Sigmoid colon (tissue), 6 donors: ENCODE measurements at regions not wholly inside any gene's neighbourhood (a gene's known extent, or its start where the extent isn't known, plus 50 kb on each side); places are given as distances from the start of the nearest gene placed in this dataset.
A peak's percentile ranks its signal among the peaks of the same experiment; 100 is the strongest.

Experiments used
- DNase-seq: peaks from one replicate; pipeline ENCODE4 v3.0.0-alpha.2; 2019
- H3K27ac ChIP-seq, 4 donors: fragments of 200-600 bp; sonication (generic); one replicate each; pipeline ENCODE4 v1.5.1; 2016 to 2019; ENCODE audit warnings: mild to moderate bottlenecking in 1 of 4
- H3K27me3 ChIP-seq, 3 donors: fragments of 200-600 bp; sonication (generic); one replicate each; pipeline ENCODE4 v1.5.1; 2019; ENCODE audit warnings: mild to moderate bottlenecking in 1 of 3
- H3K36me3 ChIP-seq, 4 donors: fragments of 200-600 bp; sonication (generic); one replicate each; pipeline ENCODE4 v1.5.1; 2016 to 2019
- H3K4me1 ChIP-seq, 4 donors: fragments of 200-600 bp; sonication (generic); one replicate each; pipeline ENCODE4 v1.5.1; 2017 to 2019
- H3K4me3 ChIP-seq, 4 donors: fragments of 200-600 bp; sonication (generic); one replicate each; pipeline ENCODE4 v1.5.1; 2017 to 2019; ENCODE audit warnings: mild to moderate bottlenecking in 2 of 4, moderate library complexity in 1 of 4
- H3K9me3 ChIP-seq, 4 donors: fragments of 200-600 bp in 3 of 4; sonication (generic) in 3 of 4; one replicate each; pipeline versions ENCODE4 v1.5.1 to v1.6.1; 2013 to 2019
- EP300 ChIP-seq, 4 donors: sonication (generic); formaldehyde crosslinking; IDR thresholded peaks; one replicate each; pipeline ENCODE4 v1.6.1; 2017; ENCODE audit warnings: antibody characterized with exemption in 4 of 4
- POLR2A ChIP-seq, 2 donors: fragments of 450-650 bp; IDR thresholded peaks; one replicate each; pipeline ENCODE4 v1.6.1; 2016; ENCODE audit warnings: antibody characterized with exemption in 2 of 2, mild to moderate bottlenecking in 2 of 2, moderate library complexity in 2 of 2
- POLR2AphosphoS5 ChIP-seq, 4 donors: sonication (generic); formaldehyde crosslinking; IDR thresholded peaks; one replicate each; pipeline ENCODE4 v1.6.1; 2017; ENCODE audit warnings: antibody characterized with exemption in 4 of 4
- WGBS, 2 donors: extraction: QIAGEN DNeasy Blood & Tissue Kit; methylation state at CpG; one replicate each; pipeline ENCODE4 v1.1.7; 2013; 5-methylcytosine and 5-hydroxymethylcytosine counted together
- intact Hi-C: fragments of 100-400 bp; cut with DNase I; formaldehyde crosslinking; loops from one replicate; pipeline ENCODE4 v1.15.1; 2023
- TF ChIP-seq, protein P1 (sequence below), 4 experiments: fragments of 450-650 bp in 3 of 4; fragments of 200-600 bp in 1 of 4; IDR thresholded peaks; one replicate each; pipeline ENCODE4 v1.5.1; 2016 to 2019; ENCODE audit warnings: antibody characterized with exemption in 4 of 4, mild to moderate bottlenecking in 3 of 4, moderate library complexity in 2 of 4
- donor health status: healthy with polysubstance abuse.
- donor health status: healthy.

DNA sequence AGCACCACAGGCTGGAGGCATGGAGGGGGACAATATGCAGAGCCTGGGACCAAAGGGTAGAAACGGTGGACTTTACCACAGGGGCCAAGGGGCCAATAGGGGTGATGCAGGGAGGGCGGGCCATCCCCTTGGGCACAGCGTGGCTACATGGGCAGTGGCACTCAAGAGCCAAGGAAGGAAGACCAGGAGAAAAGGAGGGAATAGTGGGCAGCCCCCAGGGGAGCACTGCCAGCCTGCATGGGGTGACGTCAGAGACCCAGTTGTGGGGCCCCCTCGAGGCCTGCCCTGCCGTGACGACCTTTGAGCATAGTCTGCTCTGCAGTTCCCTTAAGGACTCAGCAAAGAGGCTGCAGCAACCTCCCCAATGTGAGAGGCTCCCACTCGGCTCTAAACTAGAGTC lies 95.5 kb upstream of the TMPRSS2 start:
- Histone ChIP-seq H3K27ac (no peak overlapping the region), H3K9me3 (no peaks in the 10 kb centered on the region), H3K4me1 (peaks cover 0 to 11% (median 9%) of the 10 kb centered on the region in 4 donors), H3K27me3 (peaks cover 0 to 20% (median 5%) of the 10 kb centered on the region in 3 donors), H3K4me3 (no peak overlapping the region), H3K36me3 (no peaks in the 10 kb centered on the region)
- TF ChIP-seq, protein P1, sequence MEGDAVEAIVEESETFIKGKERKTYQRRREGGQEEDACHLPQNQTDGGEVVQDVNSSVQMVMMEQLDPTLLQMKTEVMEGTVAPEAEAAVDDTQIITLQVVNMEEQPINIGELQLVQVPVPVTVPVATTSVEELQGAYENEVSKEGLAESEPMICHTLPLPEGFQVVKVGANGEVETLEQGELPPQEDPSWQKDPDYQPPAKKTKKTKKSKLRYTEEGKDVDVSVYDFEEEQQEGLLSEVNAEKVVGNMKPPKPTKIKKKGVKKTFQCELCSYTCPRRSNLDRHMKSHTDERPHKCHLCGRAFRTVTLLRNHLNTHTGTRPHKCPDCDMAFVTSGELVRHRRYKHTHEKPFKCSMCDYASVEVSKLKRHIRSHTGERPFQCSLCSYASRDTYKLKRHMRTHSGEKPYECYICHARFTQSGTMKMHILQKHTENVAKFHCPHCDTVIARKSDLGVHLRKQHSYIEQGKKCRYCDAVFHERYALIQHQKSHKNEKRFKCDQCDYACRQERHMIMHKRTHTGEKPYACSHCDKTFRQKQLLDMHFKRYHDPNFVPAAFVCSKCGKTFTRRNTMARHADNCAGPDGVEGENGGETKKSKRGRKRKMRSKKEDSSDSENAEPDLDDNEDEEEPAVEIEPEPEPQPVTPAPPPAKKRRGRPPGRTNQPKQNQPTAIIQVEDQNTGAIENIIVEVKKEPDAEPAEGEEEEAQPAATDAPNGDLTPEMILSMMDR (IDR thresholded peaks at IDR 0.05), result no peak
- TF ChIP-seq POLR2A (IDR thresholded peaks at IDR 0.05) (no peak), EP300 (IDR thresholded peaks at IDR 0.05) (no peak), POLR2AphosphoS5 (IDR thresholded peaks at IDR 0.05) (no peak)
- 72 to 77% methylated on average over 8 of the region's 8 CpGs for WGBS, 2 donors
- DNase-seq, result peak; percentile 39
- intact Hi-C loops, result no loop called here

DNA sequence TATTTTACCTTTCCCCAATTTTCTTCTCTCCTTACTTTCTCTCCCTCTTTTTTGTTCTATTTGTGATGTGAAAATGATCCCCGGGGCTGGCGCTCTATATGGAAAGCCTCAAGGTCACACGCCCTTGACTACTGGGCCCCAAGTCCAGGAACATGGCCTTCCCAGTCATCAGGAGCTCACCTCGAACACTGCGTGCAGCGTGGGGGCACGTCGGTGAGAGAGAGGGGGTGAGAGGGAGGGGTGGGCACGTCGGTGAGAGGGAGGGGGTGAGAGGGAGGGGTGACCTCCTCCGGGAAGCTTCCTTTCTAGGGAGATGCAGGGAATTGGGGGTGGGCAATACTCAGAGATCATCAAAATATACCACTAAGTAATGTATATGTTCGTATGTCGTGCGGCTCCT lies 94.6 kb upstream of the TMPRSS2 start:
- Histone ChIP-seq H3K27ac (no peak overlapping the region), H3K36me3 (no peaks in the 10 kb centered on the region), H3K4me1 (peaks cover 0 to 11% (median 9%) of the 10 kb centered on the region in 4 donors), H3K4me3 (no peak overlapping the region), H3K9me3 (no peaks in the 10 kb centered on the region), H3K27me3 (peaks cover 0 to 20% (median 5%) of the 10 kb centered on the region in 3 donors)
- intact Hi-C loops, result no loop called here
- WGBS, 2 donors, result 79 to 84% methylated on average over 14 of the region's 14 CpGs
- peak; percentile 11 for DNase-seq
- TF ChIP-seq, protein P1 (IDR thresholded peaks at IDR 0.05), result no peak
- TF ChIP-seq EP300 (IDR thresholded peaks at IDR 0.05) (no peak), POLR2AphosphoS5 (IDR thresholded peaks at IDR 0.05) (no peak), POLR2A (IDR thresholded peaks at IDR 0.05) (no peak)

DNA sequence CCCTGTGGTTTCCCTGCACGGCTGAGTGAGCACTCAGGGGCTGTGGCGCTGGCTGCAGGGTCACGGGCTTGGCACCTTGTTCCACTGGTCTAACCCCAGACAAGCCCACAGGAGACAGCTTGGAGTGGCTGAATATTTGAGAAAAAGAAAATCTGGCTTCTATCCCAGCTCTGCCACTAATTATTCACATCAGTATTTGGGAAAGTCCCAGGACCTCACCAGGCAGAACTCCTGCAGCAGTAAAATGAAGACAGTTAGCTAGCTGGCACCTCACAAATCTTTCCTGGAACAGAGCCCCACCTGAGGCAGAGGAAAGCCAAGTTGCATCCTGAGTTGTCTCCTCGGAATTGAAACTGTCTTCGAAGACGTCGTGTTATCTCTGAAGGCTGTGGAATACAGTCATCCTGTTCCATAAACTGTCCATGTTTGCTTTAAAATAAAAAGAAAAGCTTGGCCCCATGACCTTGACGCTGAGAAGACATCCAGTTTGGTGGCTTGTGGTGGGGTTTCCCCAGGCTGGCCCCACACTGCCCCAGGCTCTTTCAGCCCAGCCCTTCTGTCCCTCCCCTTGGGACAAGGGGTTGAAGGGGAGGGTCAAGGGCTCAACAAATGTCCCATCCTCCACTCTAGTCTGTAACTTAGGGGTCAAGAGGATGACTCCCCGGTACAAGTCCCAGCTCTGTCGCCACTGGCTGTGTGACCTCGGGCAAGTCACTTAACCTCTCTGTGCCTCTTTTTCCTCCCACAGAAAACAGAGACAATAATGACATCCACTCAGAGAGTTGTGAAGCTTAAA lies 93.8 kb upstream of the TMPRSS2 start:
- peak; percentile 40 for DNase-seq
- 33 to 45% methylated on average over 11 of the region's 11 CpGs for WGBS, 2 donors
- Histone ChIP-seq H3K4me1 (peaks cover 0 to 11% (median 9%) of the 10 kb centered on the region in 4 donors), H3K36me3 (no peaks in the 10 kb centered on the region), H3K9me3 (no peaks in the 10 kb centered on the region), H3K27ac (no peak overlapping the region), H3K27me3 (peaks cover 0 to 20% (median 5%) of the 10 kb centered on the region in 3 donors), H3K4me3 (no peak overlapping the region)
- intact Hi-C loops, result no loop called here
- TF ChIP-seq POLR2AphosphoS5 (IDR thresholded peaks at IDR 0.05) (no peak), POLR2A (IDR thresholded peaks at IDR 0.05) (no peak), EP300 (IDR thresholded peaks at IDR 0.05) (no peak)
- TF ChIP-seq, protein P1 (IDR thresholded peaks at IDR 0.05), result no peak

DNA sequence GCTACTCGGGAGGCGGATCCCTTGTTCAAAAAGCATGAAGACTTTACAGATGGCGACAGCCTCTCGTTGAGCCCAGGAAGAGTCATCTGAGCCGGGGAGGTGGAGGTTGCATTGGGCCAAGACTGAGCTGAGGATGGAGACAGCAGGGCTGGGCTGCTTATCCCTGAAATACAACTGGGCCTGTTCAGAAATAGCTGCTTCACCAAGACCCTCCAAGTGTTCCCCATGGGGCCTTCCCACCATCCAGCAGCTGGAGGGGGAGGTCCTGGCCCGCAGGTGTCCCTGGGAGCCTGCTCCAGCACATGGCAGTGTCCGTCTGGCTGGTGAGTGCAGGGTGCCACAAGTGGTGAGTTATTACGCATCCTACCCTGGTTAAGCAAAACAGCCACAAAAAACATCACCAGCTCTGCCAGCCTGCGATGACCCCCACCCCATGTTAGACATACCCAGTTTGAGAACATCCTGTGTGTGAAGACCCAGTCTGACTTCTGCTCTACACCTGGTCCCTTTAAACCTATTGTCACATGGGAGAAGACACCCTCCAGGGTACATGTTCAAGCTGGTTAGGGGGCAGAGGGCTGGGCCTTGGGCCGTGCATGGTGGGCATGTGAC lies 93.1 kb upstream of the TMPRSS2 start:
- DNase-seq, result peak; percentile 39
- Histone ChIP-seq H3K27me3 (peaks cover 0 to 20% (median 5%) of the 10 kb centered on the region in 3 donors), H3K9me3 (no peaks in the 10 kb centered on the region), H3K4me3 (no peak overlapping the region), H3K36me3 (no peaks in the 10 kb centered on the region), H3K4me1 (peaks cover 0 to 11% (median 9%) of the 10 kb centered on the region in 4 donors), H3K27ac (no peak overlapping the region)
- TF ChIP-seq, protein P1 (IDR thresholded peaks at IDR 0.05), result no peak
- no peak for TF ChIP-seq POLR2A (IDR thresholded peaks at IDR 0.05)
- TF ChIP-seq POLR2AphosphoS5 (IDR thresholded peaks at IDR 0.05), result no peak
- TF ChIP-seq EP300 (IDR thresholded peaks at IDR 0.05), result no peak
- intact Hi-C loops, result no loop called here
- WGBS, 2 donors, result 89% methylated on average over 10 of the region's 10 CpGs
